ENCODE measurements at regions not wholly inside any gene's neighbourhood (a gene's known extent, or its start where the extent isn't known, plus 50 kb on each side); places are given as distances from the start of the nearest gene placed in this dataset.

DNA sequence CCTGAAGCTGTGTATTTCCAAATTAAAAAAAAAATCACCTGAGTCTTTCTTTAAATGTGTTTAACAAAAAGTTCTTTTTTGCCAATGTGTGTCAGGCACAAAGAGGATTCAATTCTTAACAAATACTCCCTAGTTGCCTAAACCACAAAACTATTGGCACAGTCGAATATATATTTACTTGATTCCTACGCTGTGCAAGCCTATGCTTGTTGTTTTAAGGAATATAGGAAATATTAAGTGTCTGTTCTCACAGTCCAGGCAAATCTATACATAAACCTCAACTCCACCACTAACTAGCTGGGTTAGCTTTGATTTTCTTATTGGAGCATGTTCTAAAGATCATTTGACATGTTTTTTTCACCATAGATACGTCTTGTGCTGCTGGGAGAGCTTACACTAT lies 571.0 kb downstream of the PYDC2 start:
- ChIA-PET POLR2A (no interaction called here), CTCF (no interaction called here)
- H3K27ac ChIP-seq (ENCODE audit: insufficient read depth in 1 of 2, low read depth in 1 of 2, low read length in 2 of 2, poor library complexity in 1 of 2, severe bottlenecking in 2 of 2), result no peak overlapping the region
- H3K4me3 ChIP-seq (ENCODE audit: control insufficient read depth in 1 of 7, extremely low read depth in 1 of 7, insufficient read depth in 4 of 7, low read depth in 2 of 7, low read length in 6 of 7), result no peak overlapping the region
- H3K27me3 ChIP-seq (replicated peaks in 2 of 5; ENCODE audit: control insufficient read depth in 4 of 5, insufficient read depth in 5 of 5, low read length in 4 of 5), result no peaks in the 10 kb centered on the region
- 100% methylated on average over 1 of the region's 3 CpGs for WGBS (ENCODE audit: insufficient coverage)
- H3K4me1 ChIP-seq (ENCODE audit: control extremely low read depth in 1 of 4, control insufficient read depth in 4 of 4, insufficient read depth in 4 of 4, low read length in 3 of 4), result no peaks in the 10 kb centered on the region
- H3K9me3 ChIP-seq (ENCODE audit: control extremely low read depth in 1 of 5, control insufficient read depth in 4 of 5, insufficient read depth in 2 of 5, low read depth in 1 of 5, low read length in 4 of 5), result no peaks in the 10 kb centered on the region
- no peaks in the 10 kb centered on the region for H3K36me3 ChIP-seq (ENCODE audit: control insufficient read depth in 4 of 4, insufficient read depth in 4 of 4, low read length in 3 of 4)
- DNase-seq, result no peak

DNA sequence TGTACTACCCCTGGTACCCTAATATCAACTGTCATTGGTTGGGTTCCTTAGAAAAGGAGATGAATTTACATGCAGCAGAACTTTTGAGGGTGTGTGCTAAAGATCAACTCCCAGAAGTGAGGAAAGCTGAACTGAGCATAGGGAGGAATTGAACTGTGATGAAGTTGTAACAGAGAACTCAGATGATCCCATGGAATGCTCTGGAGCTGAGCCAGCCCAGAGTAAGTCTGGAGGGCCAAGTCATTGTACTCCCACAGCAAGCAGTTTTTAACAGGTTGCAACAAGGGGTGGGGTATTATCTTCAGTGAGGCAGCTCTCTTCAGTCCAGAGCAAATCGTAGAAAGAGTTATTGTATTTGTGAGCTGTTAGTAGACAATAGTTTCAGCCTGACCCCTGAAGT lies 572.3 kb downstream of the PYDC2 start:
- CTCF ChIA-PET, result no interaction called here
- H3K36me3 ChIP-seq (ENCODE audit: control insufficient read depth in 4 of 4, insufficient read depth in 4 of 4, low read length in 3 of 4), result no peaks in the 10 kb centered on the region
- no CpG with 5 or more reads among the region's 1 CpG for WGBS (ENCODE audit: insufficient coverage)
- H3K4me1 ChIP-seq (ENCODE audit: control extremely low read depth in 1 of 4, control insufficient read depth in 4 of 4, insufficient read depth in 4 of 4, low read length in 3 of 4), result no peaks in the 10 kb centered on the region
- H3K27ac ChIP-seq (ENCODE audit: insufficient read depth in 1 of 2, low read depth in 1 of 2, low read length in 2 of 2, poor library complexity in 1 of 2, severe bottlenecking in 2 of 2), result no peak overlapping the region
- POLR2A ChIA-PET, result no interaction called here
- DNase-seq, result no peak
- H3K4me3 ChIP-seq (ENCODE audit: control insufficient read depth in 1 of 7, extremely low read depth in 1 of 7, insufficient read depth in 4 of 7, low read depth in 2 of 7, low read length in 6 of 7), result no peak overlapping the region
- no peaks in the 10 kb centered on the region for H3K9me3 ChIP-seq (ENCODE audit: control extremely low read depth in 1 of 5, control insufficient read depth in 4 of 5, insufficient read depth in 2 of 5, low read depth in 1 of 5, low read length in 4 of 5)
- no peaks in the 10 kb centered on the region for H3K27me3 ChIP-seq (replicated peaks in 2 of 5; ENCODE audit: control insufficient read depth in 4 of 5, insufficient read depth in 5 of 5, low read length in 4 of 5)

DNA sequence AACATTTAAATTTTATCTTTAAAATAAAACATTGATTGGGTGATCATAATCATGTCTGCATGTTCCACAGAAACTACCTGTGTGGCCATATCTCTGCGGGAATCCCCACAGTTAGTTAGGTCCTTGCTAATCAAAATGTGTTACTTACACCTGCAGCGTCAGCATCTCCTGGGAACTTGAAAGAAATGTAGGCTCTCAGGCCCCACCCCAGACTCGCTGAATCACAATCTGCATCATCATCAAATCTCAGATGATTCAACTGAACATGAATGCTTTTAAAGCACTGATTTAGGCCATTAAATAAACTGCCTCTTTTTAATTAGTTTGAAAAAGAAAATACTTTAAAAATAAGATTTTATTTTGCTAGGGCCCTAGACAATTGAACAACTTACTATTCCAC lies 577.8 kb downstream of the PYDC2 start:
- DNase-seq, result no peak
- Histone ChIP-seq H3K27ac (ENCODE audit: insufficient read depth in 1 of 2, low read depth in 1 of 2, low read length in 2 of 2, poor library complexity in 1 of 2, severe bottlenecking in 2 of 2) (no peak overlapping the region), H3K27me3 (replicated peaks in 2 of 5; ENCODE audit: control insufficient read depth in 4 of 5, insufficient read depth in 5 of 5, low read length in 4 of 5) (no peaks in the 10 kb centered on the region), H3K4me3 (ENCODE audit: control insufficient read depth in 1 of 7, extremely low read depth in 1 of 7, insufficient read depth in 4 of 7, low read depth in 2 of 7, low read length in 6 of 7) (no peak overlapping the region), H3K36me3 (ENCODE audit: control insufficient read depth in 4 of 4, insufficient read depth in 4 of 4, low read length in 3 of 4) (no peaks in the 10 kb centered on the region), H3K4me1 (ENCODE audit: control extremely low read depth in 1 of 4, control insufficient read depth in 4 of 4, insufficient read depth in 4 of 4, low read length in 3 of 4) (no peaks in the 10 kb centered on the region), H3K9me3 (ENCODE audit: control extremely low read depth in 1 of 5, control insufficient read depth in 4 of 5, insufficient read depth in 2 of 5, low read depth in 1 of 5, low read length in 4 of 5) (peaks cover 0 to 3% (median 0%) of the 10 kb centered on the region in 5 experiments)
- 90% methylated on average over 2 of the region's 3 CpGs for WGBS (ENCODE audit: insufficient coverage)
- POLR2A ChIA-PET, result no interaction called here
- CTCF ChIA-PET, result no interaction called here

GRCh38 chr3:192039593-192039992 lies 578.6 kb downstream of the PYDC2 start:
- no peaks in the 10 kb centered on the region for H3K4me1 ChIP-seq (ENCODE audit: control extremely low read depth in 1 of 4, control insufficient read depth in 4 of 4, insufficient read depth in 4 of 4, low read length in 3 of 4)
- no peak for DNase-seq
- ChIA-PET POLR2A (no interaction called here), CTCF (no interaction called here)
- peaks cover 0 to 3% (median 0%) of the 10 kb centered on the region in 5 experiments for H3K9me3 ChIP-seq (ENCODE audit: control extremely low read depth in 1 of 5, control insufficient read depth in 4 of 5, insufficient read depth in 2 of 5, low read depth in 1 of 5, low read length in 4 of 5)
- no peaks in the 10 kb centered on the region for H3K27me3 ChIP-seq (replicated peaks in 2 of 5; ENCODE audit: control insufficient read depth in 4 of 5, insufficient read depth in 5 of 5, low read length in 4 of 5)
- no peak overlapping the region for H3K4me3 ChIP-seq (ENCODE audit: control insufficient read depth in 1 of 7, extremely low read depth in 1 of 7, insufficient read depth in 4 of 7, low read depth in 2 of 7, low read length in 6 of 7)
- H3K36me3 ChIP-seq (ENCODE audit: control insufficient read depth in 4 of 4, insufficient read depth in 4 of 4, low read length in 3 of 4), result no peaks in the 10 kb centered on the region
- WGBS (ENCODE audit: insufficient coverage), result 58% methylated on average over 3 of the region's 5 CpGs
- H3K27ac ChIP-seq (ENCODE audit: insufficient read depth in 1 of 2, low read depth in 1 of 2, low read length in 2 of 2, poor library complexity in 1 of 2, severe bottlenecking in 2 of 2), result no peak overlapping the region

DNA sequence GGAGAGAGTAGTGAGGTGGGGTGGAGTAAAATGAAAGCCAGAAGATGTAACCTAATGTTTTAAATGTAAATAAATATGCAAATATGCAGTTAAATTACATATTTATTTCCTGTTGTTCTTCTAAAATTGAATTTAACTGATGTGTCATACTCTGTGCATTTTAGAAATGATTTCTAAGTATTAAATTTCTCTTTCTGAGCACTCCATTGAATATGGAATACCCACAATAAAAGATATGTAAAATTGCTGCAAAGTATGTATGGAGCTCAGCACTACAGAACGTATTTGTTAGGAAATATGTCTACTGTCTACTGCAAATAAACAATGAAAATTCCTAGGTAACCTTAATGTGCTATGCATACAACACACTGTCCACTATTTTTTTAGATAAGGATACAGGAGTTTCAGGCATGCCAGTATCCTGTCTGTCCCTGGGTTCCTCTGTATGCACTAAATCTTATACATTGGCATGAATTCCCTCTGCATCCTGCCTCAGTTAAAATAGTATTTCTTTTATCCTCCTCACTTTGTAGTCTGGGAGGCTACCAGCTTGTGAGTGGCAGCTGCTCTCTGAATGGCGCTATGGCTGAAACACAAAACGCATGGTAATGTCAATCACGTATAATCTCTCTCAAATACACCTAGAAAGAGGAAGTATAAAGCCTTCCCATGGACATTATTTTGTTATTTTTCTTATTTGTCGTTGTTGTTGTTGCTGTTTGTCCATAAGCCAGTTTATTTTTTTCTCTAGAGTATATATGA lies 579.5 kb downstream of the PYDC2 start:
- no peaks in the 10 kb centered on the region for H3K4me1 ChIP-seq (ENCODE audit: control extremely low read depth in 1 of 4, control insufficient read depth in 4 of 4, insufficient read depth in 4 of 4, low read length in 3 of 4)
- peaks cover 0 to 3% (median 0%) of the 10 kb centered on the region in 5 experiments for H3K9me3 ChIP-seq (ENCODE audit: control extremely low read depth in 1 of 5, control insufficient read depth in 4 of 5, insufficient read depth in 2 of 5, low read depth in 1 of 5, low read length in 4 of 5)
- no peaks in the 10 kb centered on the region for H3K36me3 ChIP-seq (ENCODE audit: control insufficient read depth in 4 of 4, insufficient read depth in 4 of 4, low read length in 3 of 4)
- no peak for DNase-seq
- no CpG with 5 or more reads among the region's 5 CpGs for WGBS (ENCODE audit: insufficient coverage)
- no peaks in the 10 kb centered on the region for H3K27me3 ChIP-seq (replicated peaks in 2 of 5; ENCODE audit: control insufficient read depth in 4 of 5, insufficient read depth in 5 of 5, low read length in 4 of 5)
- ChIA-PET POLR2A (no interaction called here), CTCF (no interaction called here)
- no peak overlapping the region for H3K27ac ChIP-seq (ENCODE audit: insufficient read depth in 1 of 2, low read depth in 1 of 2, low read length in 2 of 2, poor library complexity in 1 of 2, severe bottlenecking in 2 of 2)
- no peak overlapping the region for H3K4me3 ChIP-seq (ENCODE audit: control insufficient read depth in 1 of 7, extremely low read depth in 1 of 7, insufficient read depth in 4 of 7, low read depth in 2 of 7, low read length in 6 of 7)

DNA sequence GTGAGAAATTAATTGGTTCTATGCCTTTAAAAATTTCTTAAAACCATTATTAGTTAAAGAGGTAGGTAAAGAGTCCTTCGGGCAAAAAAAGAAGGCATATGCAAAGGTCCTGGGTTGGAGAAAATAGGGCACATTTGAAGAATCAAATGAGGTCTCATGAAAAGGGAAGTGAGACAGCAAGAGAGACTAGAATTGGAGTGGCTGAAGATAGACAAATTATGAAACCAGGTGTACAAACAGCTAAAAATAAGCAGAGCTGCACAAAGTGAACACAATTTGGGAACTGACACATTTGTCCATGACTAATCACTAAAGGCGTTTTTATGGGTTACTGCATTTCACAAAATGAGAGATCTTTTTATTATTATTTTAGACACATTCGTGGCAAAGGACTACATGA lies 581.2 kb downstream of the PYDC2 start:
- no peaks in the 10 kb centered on the region for H3K27me3 ChIP-seq (replicated peaks in 2 of 5; ENCODE audit: control insufficient read depth in 4 of 5, insufficient read depth in 5 of 5, low read length in 4 of 5)
- POLR2A ChIA-PET, result no interaction called here
- WGBS (ENCODE audit: insufficient coverage), result 100% methylated on average over 1 of the region's 3 CpGs
- H3K4me3 ChIP-seq (ENCODE audit: control insufficient read depth in 1 of 7, extremely low read depth in 1 of 7, insufficient read depth in 4 of 7, low read depth in 2 of 7, low read length in 6 of 7), result no peak overlapping the region
- H3K4me1 ChIP-seq (ENCODE audit: control extremely low read depth in 1 of 4, control insufficient read depth in 4 of 4, insufficient read depth in 4 of 4, low read length in 3 of 4), result no peaks in the 10 kb centered on the region
- CTCF ChIA-PET, result no interaction called here
- no peak overlapping the region for H3K27ac ChIP-seq (ENCODE audit: insufficient read depth in 1 of 2, low read depth in 1 of 2, low read length in 2 of 2, poor library complexity in 1 of 2, severe bottlenecking in 2 of 2)
- peaks cover 0 to 3% (median 0%) of the 10 kb centered on the region in 5 experiments for H3K9me3 ChIP-seq (ENCODE audit: control extremely low read depth in 1 of 5, control insufficient read depth in 4 of 5, insufficient read depth in 2 of 5, low read depth in 1 of 5, low read length in 4 of 5)
- no peaks in the 10 kb centered on the region for H3K36me3 ChIP-seq (ENCODE audit: control insufficient read depth in 4 of 4, insufficient read depth in 4 of 4, low read length in 3 of 4)
- DNase-seq, result no peak

- no peaks in the 10 kb centered on the region for H3K4me1 ChIP-seq (ENCODE audit: control extremely low read depth in 1 of 4, control insufficient read depth in 4 of 4, insufficient read depth in 4 of 4, low read length in 3 of 4)
- H3K27ac ChIP-seq (ENCODE audit: insufficient read depth in 1 of 2, low read depth in 1 of 2, low read length in 2 of 2, poor library complexity in 1 of 2, severe bottlenecking in 2 of 2), result no peak overlapping the region
- 71% methylated on average over 1 of the region's 2 CpGs for WGBS (ENCODE audit: insufficient coverage)
- no peaks in the 10 kb centered on the region for H3K9me3 ChIP-seq (ENCODE audit: control extremely low read depth in 1 of 5, control insufficient read depth in 4 of 5, insufficient read depth in 2 of 5, low read depth in 1 of 5, low read length in 4 of 5)
- ChIA-PET POLR2A (no interaction called here), CTCF (no interaction called here)
- no peak overlapping the region for H3K4me3 ChIP-seq (ENCODE audit: control insufficient read depth in 1 of 7, extremely low read depth in 1 of 7, insufficient read depth in 4 of 7, low read depth in 2 of 7, low read length in 6 of 7)
- no peaks in the 10 kb centered on the region for H3K27me3 ChIP-seq (replicated peaks in 2 of 5; ENCODE audit: control insufficient read depth in 4 of 5, insufficient read depth in 5 of 5, low read length in 4 of 5)
- H3K36me3 ChIP-seq (ENCODE audit: control insufficient read depth in 4 of 4, insufficient read depth in 4 of 4, low read length in 3 of 4), result no peaks in the 10 kb centered on the region
- no peak for DNase-seq
Observed at GRCh38 chr3:192054881-192055280, 593.9 kb downstream of the PYDC2 start.

All from common myeloid progenitor, CD34-positive (primary cell).